PC-3 (cell line): ENCODE measurements at regions not wholly inside any gene's neighbourhood (a gene's known extent, or its start where the extent isn't known, plus 50 kb on each side); places are given as distances from the start of the nearest gene placed in this dataset.

ENCODE experiments used
- EZH2 ChIP-seq: fragments of 300-600 bp; sonication (generic); IDR thresholded peaks from one replicate; pipeline ENCODE4 v1.6.1; 2017; ENCODE audit warnings: antibody characterized with exemption, mild to moderate bottlenecking, low read length; ENCODE audit not compliant: unreplicated experiment
- EZH2phosphoT487 ChIP-seq: fragments of 300-600 bp; sonication (generic); IDR thresholded peaks from 2 replicates; pipeline ENCODE4 v1.6.1; 2018; ENCODE audit warnings: mild to moderate bottlenecking, antibody characterized with exemption, low read length, borderline replicate concordance
- TF ChIP-seq, protein P1 (sequence below): fragments of 300-600 bp; sonication (generic); conservative IDR thresholded peaks from 2 replicates; pipeline ENCODE4 v1.5.1; 2017; ENCODE audit warnings: antibody characterized with exemption, low read depth, mild to moderate bottlenecking, low read length

DNA sequence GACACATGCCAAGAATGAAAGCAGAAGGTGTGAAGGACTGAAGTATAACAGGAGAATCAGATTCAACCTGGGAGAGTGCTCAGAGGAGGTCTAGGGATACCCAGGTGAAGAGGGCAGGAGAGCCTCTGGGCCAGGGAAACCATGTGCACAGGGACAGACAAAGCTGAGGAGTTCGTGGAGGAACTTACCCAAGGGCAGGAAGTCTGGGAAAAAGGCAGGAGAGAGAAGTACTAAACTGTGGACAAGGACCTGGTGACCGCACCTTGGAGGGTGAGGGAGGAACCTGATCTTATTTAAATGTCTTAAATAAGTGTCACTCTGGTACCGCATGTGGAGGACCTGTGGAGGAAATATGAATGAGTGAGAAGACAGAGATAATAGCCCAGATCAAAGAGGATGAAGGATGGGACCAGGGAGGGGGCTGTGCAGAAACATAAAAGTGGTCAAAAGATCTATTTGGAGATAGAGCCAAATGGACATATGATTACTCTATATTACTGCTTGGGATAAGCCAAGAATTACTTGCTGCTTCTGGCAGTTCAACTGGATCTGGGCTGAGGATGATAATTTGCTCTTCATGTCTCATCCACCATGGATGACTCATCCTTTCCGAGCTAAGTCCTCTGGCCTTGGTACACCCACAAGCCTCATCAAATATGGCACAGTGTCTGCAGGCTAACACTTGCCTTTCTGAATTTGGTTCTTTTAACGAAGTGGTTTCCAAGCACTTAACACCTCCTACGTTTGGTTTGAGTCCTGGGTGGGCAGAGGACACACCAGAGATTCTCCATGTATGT, 116.9 kb upstream of the NMNAT3 start:
- TF ChIP-seq EZH2 = no peak
- TF ChIP-seq, protein P1, sequence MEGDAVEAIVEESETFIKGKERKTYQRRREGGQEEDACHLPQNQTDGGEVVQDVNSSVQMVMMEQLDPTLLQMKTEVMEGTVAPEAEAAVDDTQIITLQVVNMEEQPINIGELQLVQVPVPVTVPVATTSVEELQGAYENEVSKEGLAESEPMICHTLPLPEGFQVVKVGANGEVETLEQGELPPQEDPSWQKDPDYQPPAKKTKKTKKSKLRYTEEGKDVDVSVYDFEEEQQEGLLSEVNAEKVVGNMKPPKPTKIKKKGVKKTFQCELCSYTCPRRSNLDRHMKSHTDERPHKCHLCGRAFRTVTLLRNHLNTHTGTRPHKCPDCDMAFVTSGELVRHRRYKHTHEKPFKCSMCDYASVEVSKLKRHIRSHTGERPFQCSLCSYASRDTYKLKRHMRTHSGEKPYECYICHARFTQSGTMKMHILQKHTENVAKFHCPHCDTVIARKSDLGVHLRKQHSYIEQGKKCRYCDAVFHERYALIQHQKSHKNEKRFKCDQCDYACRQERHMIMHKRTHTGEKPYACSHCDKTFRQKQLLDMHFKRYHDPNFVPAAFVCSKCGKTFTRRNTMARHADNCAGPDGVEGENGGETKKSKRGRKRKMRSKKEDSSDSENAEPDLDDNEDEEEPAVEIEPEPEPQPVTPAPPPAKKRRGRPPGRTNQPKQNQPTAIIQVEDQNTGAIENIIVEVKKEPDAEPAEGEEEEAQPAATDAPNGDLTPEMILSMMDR = no peak
- TF ChIP-seq EZH2phosphoT487 = no peak
